GM12878 (cell line): ENCODE measurements at regions not wholly inside any gene's neighbourhood (a gene's known extent, or its start where the extent isn't known, plus 50 kb on each side); places are given as distances from the start of the nearest gene placed in this dataset.

Source experiments
- CBX5 ChIP-seq: sonication (generic); IDR thresholded peaks from 2 replicates; pipeline ENCODE4 v1.6.1; 2016; ENCODE audit warnings: low read depth, moderate library complexity, mild to moderate bottlenecking, inconsistent platforms
- HDGF ChIP-seq: fragments of 450-650 bp; IDR thresholded peaks from 2 replicates; pipeline ENCODE4 v1.6.1; 2016; ENCODE audit warnings: antibody characterized with exemption
- ZBTB33 ChIP-seq: fragments of 450-650 bp; IDR thresholded peaks from 2 replicates; pipeline ENCODE4 v1.6.1; 2017; ENCODE audit warnings: mild to moderate bottlenecking
- TF ChIP-seq, protein P1 (sequence below): fragments of 150-350 bp; IDR thresholded peaks from 2 replicates; pipeline ENCODE4 v1.6.1; 2016; ENCODE audit warnings: low read depth, low read length

DNA sequence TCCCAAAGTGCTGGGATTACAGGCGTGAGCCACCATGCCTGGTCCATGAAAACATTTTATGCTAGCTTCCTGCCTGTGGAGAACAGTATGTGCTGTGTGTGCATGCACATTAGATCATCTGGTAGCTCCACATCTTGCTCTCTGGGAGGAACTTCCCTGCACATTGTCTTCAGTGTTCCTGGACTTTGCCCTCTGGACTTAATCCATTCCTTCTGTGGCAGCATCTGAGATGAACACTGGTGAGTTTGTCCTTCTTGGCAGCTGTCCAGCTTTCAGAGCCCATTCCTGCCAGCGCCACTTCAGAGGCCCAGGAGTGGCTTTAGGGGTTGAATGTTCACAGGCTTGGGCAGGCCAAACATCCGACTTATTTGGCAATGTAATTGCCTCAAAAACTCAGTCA lies 65.2 kb downstream of the POU3F3 start:
- no peak for TF ChIP-seq CBX5
- TF ChIP-seq HDGF, result no peak
- TF ChIP-seq, protein P1, sequence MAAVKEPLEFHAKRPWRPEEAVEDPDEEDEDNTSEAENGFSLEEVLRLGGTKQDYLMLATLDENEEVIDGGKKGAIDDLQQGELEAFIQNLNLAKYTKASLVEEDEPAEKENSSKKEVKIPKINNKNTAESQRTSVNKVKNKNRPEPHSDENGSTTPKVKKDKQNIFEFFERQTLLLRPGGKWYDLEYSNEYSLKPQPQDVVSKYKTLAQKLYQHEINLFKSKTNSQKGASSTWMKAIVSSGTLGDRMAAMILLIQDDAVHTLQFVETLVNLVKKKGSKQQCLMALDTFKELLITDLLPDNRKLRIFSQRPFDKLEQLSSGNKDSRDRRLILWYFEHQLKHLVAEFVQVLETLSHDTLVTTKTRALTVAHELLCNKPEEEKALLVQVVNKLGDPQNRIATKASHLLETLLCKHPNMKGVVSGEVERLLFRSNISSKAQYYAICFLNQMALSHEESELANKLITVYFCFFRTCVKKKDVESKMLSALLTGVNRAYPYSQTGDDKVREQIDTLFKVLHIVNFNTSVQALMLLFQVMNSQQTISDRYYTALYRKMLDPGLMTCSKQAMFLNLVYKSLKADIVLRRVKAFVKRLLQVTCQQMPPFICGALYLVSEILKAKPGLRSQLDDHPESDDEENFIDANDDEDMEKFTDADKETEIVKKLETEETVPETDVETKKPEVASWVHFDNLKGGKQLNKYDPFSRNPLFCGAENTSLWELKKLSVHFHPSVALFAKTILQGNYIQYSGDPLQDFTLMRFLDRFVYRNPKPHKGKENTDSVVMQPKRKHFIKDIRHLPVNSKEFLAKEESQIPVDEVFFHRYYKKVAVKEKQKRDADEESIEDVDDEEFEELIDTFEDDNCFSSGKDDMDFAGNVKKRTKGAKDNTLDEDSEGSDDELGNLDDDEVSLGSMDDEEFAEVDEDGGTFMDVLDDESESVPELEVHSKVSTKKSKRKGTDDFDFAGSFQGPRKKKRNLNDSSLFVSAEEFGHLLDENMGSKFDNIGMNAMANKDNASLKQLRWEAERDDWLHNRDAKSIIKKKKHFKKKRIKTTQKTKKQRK, result no peak
- no peak for TF ChIP-seq ZBTB33
